Mucosa of descending colon (tissue), 3 donors: ENCODE measurements at regions not wholly inside any gene's neighbourhood (a gene's known extent, or its start where the extent isn't known, plus 50 kb on each side); places are given as distances from the start of the nearest gene placed in this dataset.
"Not testable (repeated sequence)": the region's sequence is repeated elsewhere in the genome, so short reads cannot be mapped to it uniquely, and the experiment has no call there.

Experiments used
- ATAC-seq: fragments of 200-7000 bp; cut with Tn5 transposase; one replicate; pipeline ENCODE4 v1.9.1; 2020; ENCODE audit warnings: mild to moderate bottlenecking, moderate library complexity
- DNase-seq, 3 donors: peaks; one replicate each; pipeline ENCODE4 v3.0.0-alpha.2; 2020
- H3K36me3 ChIP-seq: fragments of 200-600 bp; one replicate; pipeline ENCODE4 v1.8.0; 2021; ENCODE audit warnings: low read depth, mild to moderate bottlenecking
- H3K4me1 ChIP-seq: fragments of 200-600 bp; one replicate; pipeline ENCODE4 v1.8.0; 2021; ENCODE audit warnings: low read depth, mild to moderate bottlenecking
- H3K4me3 ChIP-seq: fragments of 200-600 bp; one replicate; pipeline ENCODE4 v1.8.0; 2021; ENCODE audit warnings: mild to moderate bottlenecking
- H3K9me3 ChIP-seq: fragments of 200-600 bp; one replicate; pipeline ENCODE4 v1.8.0; 2021; ENCODE audit warnings: mild to moderate bottlenecking
- CTCF ChIP-seq: fragments of 200-600 bp; IDR thresholded peaks from one replicate; pipeline ENCODE4 v1.8.0; 2022; ENCODE audit warnings: antibody characterized with exemption, mild to moderate bottlenecking
- intact Hi-C, 2 donors: fragments of 100-400 bp; cut with DNase I in 1 of 2; cut with micrococcal nuclease in 1 of 2; formaldehyde crosslinking; loops; one replicate each; pipeline versions ENCODE4 v1.11.0 to v1.11.1; 2022; cut with DNase I, micrococcal nuclease
- donor health status: DM: no; HTN: no; CAD: no; lungs with moderate emphysema.
- donor health status: DM: no; HTN: no; CAD: no.
- donor health status: DM: no; HTN: yes; CAD: no.

GRCh38 chr6:144953552-144954240 lies 668.6 kb downstream of the UTRN start:
- no peak for DNase-seq
- TF ChIP-seq CTCF = no peak
- ATAC-seq = no peak
- H3K36me3 ChIP-seq = no peaks in the 10 kb centered on the region
- no peaks in the 10 kb centered on the region for H3K9me3 ChIP-seq
- intact Hi-C loops = no loop called here
- no peaks in the 10 kb centered on the region for H3K4me1 ChIP-seq
- no peak overlapping the region for H3K4me3 ChIP-seq

GRCh38 chr6:144954241-144954556 lies 669.1 kb downstream of the UTRN start:
- intact Hi-C loops = no loop called here
- H3K9me3 ChIP-seq = no peaks in the 10 kb centered on the region
- ATAC-seq (no peak), DNase-seq (no peak)
- no peaks in the 10 kb centered on the region for H3K36me3 ChIP-seq
- H3K4me3 ChIP-seq = no peak overlapping the region
- no peak for TF ChIP-seq CTCF
- no peaks in the 10 kb centered on the region for H3K4me1 ChIP-seq

DNA sequence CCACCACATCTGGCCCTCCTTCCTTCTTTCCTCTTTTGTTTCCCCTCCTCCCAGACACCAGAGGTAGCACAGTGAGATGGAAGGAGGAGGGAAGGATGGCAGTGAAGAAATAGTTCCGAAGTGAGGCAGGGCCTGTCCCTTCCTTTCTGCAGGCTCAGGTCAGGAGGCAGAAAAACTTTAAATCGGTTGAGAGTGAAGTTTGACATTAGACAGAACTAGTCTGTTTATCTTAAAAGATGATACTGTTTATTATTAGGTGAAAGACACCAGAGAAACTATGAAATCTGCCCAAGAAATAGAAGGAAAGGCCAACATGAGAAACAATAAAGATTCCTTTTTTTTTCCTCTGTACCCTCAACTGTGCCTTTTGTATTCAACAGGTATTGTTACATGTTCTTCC lies 670.3 kb downstream of the UTRN start:
- H3K9me3 ChIP-seq = no peaks in the 10 kb centered on the region
- no peak overlapping the region for H3K4me3 ChIP-seq
- no peak for DNase-seq
- TF ChIP-seq CTCF = no peak
- no peak for ATAC-seq
- no peaks in the 10 kb centered on the region for H3K36me3 ChIP-seq
- no peaks in the 10 kb centered on the region for H3K4me1 ChIP-seq
- intact Hi-C loops = no loop called here

- intact Hi-C loops = no loop called here
- no peak for ATAC-seq
Observed at GRCh38 chr6:144955859-144956258, 670.7 kb downstream of the UTRN start.

DNA sequence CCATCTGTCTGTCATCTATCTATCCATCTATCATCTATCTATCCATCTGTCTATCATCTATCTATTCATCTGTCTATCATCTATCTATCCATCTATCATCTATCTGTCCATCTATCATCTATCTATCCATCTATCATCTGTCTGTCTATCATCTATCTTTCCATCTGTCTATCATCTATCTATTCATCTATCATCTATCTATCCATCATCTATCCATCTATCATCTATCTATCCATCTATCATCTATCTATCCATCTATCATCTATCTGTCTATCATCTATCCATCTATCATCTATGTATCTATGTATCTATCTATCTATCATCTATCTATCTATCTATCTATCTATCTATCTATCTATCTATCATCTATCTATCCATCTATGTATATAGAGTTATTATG lies 671.6 kb downstream of the UTRN start:
- H3K36me3 ChIP-seq, DNase-seq, ATAC-seq, H3K4me3 ChIP-seq, H3K4me1 ChIP-seq, intact Hi-C loops, H3K9me3 ChIP-seq: not testable (repeated sequence)

More at GRCh38 chr6:144955859-144956258, 670.7 kb downstream of the UTRN start:
- no peaks in the 10 kb centered on the region for H3K9me3 ChIP-seq
- no peak for DNase-seq
- TF ChIP-seq CTCF = no peak
- H3K4me1 ChIP-seq = no peaks in the 10 kb centered on the region
- no peak overlapping the region for H3K4me3 ChIP-seq
- no peaks in the 10 kb centered on the region for H3K36me3 ChIP-seq

- Histone ChIP-seq H3K4me1 (no peaks in the 10 kb centered on the region), H3K36me3 (no peaks in the 10 kb centered on the region), H3K4me3 (no peak overlapping the region), H3K9me3 (no peaks in the 10 kb centered on the region)
- no peak for ATAC-seq
- intact Hi-C loops = no loop called here
- no peak for DNase-seq
- TF ChIP-seq CTCF = no peak
Observed at GRCh38 chr6:144957236-144957937, 672.3 kb downstream of the UTRN start.
